HG03354 (cell line): ENCODE measurements at regions not wholly inside any gene's neighbourhood (a gene's known extent, or its start where the extent isn't known, plus 50 kb on each side); places are given as distances from the start of the nearest gene placed in this dataset.

Experiments
- ATAC-seq: cut with Tn5 transposase; IDR thresholded peaks from one replicate; pipeline ENCODE4 v1.9.1; 2021; ENCODE audit warnings: mild to moderate bottlenecking; ENCODE audit not compliant: unreplicated experiment, poor library complexity, severe bottlenecking

DNA sequence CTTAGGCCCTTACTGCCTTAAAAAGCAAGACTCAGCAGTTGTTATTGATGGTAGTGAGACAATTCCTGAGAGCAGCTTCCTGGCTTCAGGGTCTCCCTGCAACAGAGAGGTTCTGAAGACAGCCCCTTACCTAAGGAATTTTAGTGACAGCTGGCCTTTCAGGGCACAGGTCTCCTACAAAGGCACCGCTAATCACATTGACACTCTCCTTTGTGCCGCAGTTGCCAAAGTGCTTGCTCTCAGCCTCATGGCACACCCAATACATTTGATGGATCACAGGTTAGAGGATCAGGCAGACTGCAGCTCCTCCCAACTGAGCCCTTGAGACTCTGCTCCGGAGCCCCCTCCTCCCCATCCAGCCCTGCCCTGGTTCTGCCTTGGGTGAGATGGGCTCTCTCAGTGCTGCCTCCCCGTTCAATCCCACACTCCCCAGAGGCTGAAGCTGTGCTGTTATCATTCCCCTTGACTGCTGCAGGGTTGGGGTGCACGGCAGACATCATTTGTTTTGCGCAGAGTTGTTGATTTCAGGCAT is 198.2 kb downstream of the EMX2 start:
- ATAC-seq, result no peak

DNA sequence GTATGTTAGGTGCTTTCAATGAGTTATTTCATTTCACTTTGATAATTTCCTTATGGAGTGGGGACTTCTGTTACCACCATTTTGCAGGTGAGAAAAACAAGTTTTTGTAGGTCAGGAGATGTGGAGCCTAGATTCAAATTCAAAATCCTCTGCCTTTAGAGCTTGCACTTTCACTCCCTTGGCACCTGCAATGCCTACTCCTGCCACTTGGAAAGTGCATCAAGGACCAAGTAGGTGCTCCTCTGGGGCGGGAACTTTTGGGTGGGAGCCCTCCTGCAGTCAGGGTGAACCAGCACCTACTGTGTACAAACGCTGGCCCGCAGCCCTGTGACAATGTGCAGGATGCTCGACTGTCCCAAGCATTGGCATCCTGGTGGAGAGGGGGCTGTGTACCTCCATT is 199.0 kb downstream of the EMX2 start:
- no peak for ATAC-seq

DNA sequence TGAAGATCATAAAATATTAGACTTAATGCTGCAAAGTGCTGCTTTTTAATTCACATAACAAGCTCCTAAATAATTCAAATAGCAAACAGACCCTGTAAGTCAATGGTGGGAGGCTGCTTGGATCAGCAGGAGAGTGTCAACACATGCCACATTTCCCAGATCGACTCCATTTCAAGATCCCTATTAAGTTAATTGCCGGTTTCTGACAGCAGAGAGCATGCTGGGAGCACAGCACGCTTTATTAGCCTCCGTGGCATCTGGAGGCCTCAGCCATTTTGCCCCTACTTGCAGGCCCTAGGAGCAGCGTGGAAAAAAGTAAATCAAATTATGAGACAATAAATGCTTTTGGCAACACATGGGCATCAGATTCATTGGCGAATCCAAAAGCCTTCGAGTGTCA is 201.0 kb downstream of the EMX2 start:
- ATAC-seq, result no peak

DNA sequence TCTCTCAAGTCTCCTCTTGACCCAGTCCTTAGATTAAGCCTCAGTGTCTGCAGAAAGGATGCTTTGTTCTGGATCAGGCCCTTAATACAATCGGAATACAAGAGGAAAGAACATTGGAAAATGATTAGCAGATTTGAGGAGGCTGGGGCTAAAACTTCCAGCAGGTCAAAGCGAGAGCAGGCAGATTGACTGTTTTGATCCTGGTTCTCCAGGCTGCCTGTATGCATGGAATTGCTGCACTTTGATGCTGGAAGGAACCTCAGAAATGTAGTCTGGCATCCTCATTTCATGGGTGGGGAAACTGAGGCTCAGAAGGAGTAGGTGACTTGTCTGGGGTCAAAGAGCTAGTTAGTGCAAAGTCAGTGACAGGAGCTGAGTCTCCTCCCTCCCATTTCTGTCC is 202.8 kb downstream of the EMX2 start:
- no peak for ATAC-seq

DNA sequence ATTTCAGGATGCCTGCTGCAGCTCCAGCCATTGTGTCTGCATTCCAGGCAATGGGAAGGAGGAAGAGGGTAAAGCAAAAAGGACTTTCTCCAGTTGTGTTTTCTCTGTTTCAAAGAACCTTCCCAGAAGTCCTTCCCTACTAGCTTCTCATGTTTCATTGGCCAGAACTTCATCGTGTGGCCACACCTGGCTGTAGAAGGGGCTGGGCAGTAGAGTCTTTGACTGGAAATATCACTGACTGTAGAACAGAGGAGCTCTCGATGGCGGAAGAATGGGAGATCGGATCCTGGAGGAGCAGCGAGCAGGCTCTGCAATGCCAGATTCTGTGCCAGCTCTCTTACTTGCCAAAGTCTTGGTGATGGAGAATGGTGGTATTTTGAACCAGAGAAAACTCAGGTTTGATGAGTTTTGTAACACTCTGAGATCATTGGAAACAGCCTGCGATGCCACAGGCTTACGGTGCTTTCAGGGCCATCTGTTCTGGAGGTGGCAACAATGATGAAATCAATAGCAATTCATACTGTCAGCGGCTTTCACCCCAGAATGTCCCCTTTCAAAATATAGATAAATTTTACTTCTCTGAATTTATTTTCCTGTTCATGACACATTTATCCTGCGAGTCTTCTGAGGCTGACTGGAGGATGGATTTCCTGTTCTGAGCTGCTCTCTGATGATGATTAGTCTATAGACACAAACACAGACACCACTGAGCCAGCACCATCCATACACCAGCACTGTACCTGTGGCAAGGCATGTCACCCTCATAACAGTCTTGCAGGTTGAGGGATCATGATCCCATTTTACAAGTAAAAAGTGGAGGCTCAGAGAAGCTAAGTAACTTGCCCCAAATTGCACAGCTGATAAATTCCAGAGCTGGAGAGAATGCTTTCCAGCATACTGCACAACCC is 204.2 kb downstream of the EMX2 start:
- no peak for ATAC-seq

DNA sequence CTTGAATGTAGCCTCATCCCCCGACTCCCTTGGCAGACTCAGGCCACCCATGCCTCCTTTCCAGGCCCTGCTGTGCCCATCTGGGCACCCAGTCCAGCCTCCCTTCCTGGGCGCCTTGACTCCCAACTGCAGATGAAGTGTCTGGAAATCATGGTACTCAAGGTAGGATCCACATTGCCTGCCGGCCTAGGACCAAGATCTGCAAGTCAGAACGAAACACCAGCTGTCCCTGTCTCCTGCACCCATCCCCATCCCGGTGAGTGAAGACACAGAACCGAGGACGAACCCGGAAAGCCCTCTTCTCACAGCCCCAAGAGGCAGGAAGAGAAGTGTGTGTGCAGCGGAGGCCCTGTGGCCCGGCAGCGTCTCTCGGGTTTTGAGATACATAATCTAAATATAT is 205.1 kb downstream of the EMX2 start:
- ATAC-seq, result no peak

DNA sequence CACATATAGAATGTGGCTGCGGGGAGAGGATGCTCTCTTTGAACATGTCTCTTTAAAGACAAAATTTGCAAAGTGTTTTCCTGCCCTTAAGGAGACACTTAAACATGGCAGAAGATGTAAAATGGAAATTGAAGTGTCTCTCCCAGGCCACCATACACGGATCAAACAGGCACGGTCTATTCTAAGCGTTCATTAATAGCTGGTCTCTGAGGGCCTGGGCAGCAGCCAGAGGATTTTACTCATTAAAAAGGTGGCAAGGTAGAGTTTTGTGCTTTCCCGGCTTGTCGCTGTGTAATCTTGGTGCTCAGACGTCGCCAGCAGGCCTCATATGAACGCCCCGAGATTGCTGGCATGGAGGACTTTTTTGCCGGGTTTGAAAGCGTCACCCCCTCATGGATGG is 205.5 kb downstream of the EMX2 start:
- ATAC-seq, result no peak

DNA sequence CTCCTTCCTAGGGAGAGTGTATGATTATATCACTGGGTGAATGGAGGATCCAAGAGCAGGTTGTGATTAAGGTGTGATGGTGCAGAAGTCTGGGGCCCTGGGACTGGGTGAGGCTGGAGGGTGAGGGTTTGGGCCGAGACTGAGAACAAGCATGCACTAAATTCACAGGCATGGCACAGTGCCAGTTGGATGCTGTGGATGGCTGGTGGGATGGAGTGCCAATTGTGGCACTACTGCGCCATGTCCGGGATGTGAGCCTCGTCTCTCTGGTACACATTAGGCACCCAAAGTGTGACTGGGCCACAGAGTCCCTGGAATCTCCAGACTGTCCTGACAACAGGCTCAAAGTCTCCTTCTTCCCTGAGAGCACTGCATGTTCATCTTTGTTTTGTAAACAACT is 208.1 kb downstream of the EMX2 start:
- ATAC-seq, result no peak

DNA sequence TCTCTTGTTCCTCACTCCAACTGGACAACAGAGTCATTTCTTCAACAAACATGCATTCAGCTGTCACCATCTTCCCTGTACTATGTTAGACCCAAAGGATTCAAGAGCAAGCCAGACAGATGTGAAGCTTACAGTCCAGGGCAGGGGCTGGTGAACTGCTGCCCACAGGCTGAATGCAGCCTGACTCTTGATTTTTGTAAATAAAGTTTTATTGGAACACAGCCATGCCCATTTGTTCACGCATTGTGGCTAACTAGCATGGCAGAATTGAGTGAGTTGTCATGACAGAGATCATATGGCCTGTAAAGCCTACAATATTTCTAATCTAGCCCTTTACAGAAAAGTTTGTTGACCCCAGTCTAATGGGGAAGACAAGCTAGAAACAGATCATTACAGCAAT is 208.7 kb downstream of the EMX2 start:
- no peak for ATAC-seq

DNA sequence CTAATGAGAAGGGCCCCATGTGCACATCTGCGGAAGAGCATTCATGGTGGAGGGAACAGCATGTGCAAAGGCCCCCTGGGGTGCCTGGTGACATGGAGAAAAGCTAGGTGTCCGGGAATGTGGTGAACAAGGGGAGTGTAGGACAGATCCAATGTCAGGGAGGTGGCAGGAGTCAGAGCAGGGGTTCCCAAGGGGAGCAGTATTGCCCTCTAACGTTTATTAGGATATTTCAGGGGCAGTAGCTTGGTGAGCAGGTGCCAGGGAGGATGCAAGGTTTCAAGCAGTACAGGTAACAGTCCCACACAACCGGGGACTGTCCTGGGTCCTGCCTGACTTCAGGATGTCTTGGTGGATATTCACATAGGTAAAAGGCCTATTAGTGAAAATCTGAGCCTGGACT is 209.6 kb downstream of the EMX2 start:
- ATAC-seq, result no peak

DNA sequence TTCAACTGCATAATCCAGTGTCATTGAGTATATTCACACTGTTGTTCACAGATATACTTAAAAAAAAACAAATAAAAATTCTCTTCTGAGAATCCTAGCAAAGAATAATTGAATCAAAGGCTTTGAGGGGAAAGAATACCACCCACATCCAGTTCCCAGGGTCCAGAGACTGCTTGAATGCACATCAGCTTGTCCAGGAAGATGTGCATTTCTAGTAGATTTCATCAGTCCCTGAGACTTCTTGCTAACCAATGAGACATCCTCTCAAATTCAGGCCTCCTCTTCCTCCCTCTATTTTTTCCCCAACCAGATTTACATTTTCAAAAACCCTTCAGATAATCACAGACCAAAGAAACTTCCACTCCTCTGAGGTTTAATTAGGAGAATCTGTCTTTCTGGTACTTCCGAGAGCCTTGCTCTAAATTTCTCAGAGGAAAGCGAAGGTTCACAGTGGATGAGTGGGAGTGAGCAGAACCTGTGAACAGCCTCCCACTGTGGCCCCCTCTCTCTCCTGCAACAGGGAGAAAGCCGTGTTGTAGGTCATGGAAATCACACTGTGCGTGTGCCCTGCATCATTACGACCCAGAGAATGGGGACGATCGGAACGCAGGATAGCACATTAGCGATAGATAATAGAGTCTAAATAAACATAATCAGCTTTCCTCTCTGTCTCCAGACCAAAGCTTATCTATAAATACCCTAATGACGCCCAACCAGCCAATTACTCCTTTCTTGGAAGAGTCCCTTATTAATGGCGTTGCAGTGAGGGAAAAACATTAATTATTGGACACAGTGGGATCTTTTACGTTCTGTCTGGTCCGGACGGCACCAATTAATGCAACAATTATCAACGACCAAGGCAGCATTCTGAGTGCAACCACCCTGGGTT is 212.5 kb downstream of the EMX2 start:
- ATAC-seq, result no peak

DNA sequence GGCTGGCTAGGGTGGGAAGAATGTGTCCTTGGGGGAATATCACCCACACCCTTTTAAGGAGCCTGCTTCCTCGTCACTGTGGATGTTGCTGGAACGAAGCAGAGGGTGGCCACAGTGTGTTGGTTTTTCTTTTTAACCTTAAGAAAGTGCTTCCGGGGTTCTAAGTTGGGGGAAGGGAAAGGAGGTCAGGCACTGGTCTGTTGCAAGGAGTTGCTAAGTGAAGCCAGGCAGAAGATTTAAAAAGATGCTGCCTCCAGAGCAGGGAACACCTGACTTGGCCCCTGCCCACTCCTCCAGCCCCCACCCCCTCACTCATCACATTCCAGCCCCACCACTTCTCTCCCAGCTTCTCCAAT is 213.1 kb downstream of the EMX2 start:
- no peak for ATAC-seq

DNA sequence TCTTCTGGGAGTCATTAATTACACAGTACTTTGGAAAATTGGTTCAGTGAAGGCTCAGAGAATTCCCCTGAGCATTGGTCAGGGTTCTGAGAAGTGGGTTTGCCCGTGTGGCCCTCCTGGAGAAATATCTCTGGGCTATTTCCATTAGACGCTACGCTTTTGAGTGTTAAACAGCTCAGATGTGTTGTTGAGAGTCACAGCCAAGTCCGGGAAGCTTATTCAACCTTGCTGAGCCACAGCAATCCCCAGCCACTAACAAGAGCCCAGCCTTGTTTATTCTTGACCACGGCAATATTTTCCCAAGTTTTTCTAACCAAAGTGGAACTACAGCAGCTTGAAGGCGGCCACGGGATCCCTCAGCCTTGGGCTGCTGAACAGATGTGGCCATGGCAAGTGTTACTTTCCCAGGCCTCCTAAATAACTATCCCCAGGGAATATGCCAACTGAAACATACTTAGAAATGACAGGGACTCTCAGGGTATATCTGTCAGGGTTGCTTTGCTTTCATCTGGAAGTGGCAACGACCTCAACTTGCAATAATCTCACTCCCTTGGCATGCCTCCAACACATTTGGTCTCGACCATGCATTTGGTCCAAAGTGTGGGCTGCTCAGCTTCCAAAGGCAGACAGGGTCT is 214.7 kb downstream of the EMX2 start:
- ATAC-seq, result no peak

DNA sequence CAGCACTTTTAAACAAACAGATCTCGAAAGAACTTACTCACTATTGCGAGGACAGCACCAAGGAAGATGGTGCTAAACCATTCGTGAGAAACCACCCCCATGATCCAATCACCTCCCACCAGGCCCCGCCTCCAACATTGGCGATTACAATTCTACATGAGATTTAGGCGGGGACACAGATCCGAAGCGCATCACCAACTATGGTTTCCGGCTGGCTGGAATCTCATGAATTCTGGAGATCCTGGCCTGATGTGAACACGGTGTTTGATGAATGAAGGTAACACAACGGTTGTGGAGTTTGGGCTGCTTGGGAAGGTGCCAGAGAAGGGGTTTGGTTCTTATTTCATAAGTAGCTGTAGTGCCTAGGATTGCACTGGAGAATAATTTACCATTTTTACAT is 216.7 kb downstream of the EMX2 start:
- ATAC-seq, result no peak

DNA sequence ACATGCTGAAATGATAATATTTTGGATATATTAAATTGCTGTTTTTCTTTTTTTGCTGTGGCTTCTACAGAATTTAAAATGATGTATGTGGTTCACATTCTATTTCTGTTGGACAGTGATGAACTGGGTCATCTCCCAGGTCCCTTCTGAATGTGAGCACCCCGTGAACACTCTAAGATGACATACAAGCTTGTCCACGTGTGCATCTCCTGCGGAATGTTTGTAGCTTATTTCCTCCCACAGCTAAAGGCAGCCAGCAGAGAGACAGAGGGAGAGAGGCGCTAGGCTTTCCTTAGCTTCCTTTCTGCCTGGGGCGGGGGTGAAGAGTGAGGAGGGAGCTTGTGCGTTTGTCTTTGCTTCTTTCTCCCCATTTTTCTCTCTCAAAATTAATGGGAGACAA is 219.1 kb downstream of the EMX2 start:
- ATAC-seq, result no peak

DNA sequence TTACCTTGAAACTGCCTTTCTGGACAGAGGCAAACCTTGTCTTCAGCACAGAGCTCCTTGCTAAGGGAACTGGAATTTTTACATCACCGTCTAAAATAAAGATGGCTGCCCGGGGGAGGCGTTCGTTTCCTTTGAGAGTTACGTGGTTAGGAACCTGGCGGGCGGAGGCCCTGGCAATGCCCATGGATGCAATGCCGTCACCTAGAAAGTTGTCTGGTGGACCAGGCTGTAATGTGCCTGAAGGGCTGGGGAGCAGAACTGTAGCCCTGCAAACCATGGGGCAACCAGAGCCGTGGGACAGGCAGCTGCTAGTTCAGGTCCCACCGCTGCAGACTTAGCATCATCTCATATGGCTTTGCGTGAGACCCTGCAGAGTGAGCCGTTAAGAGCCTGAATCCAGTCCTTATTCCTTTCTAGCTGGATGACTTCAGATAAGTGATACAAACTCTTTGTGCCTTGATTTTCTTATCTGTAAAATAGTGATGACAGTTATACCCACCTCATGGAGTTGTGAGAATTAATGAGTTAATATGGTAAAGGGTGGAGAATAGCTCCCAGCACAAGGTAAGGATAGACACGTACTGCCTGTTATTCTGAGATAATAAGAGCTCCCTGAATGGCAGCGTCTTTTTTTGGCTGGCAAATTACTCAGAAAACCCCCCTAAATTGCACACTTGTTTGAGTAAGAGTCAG is 219.7 kb downstream of the EMX2 start:
- no peak for ATAC-seq

DNA sequence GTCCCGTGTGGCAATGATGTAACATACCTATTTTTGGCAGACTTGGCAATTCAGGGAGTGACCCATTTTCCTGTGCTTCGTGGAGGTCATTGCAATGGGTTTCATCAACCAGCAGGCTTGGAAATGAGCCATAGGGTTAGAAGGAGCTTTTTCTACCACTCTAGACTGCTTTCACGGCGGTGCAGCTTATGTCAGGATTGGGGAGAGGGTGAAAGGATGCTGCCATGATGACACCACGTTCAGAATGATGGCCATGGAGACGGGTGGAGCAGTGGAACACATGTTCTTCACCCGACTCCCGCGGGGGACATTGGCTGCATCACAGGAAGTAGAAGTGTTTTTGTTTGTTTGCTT is 220.2 kb downstream of the EMX2 start:
- no peak for ATAC-seq

DNA sequence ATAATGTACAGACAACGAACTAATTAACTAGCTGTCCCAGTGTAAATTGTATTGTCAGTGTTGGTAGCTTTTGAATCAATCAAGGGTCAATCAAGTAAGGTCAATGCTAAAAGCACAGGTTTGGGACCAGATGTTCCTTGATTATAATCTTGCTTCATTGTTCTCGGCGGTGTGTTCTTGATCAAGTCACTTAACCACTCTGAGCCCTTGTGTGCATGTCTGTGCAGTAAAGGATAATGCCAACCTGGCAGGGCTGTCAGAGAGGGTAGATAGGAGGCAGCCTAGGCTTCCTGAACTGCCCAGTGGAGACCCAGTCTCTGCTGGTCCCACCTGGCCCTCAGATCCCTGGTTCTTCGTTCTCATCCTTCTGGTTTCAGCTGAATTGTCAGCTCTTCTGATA is 221.0 kb downstream of the EMX2 start:
- no peak for ATAC-seq

DNA sequence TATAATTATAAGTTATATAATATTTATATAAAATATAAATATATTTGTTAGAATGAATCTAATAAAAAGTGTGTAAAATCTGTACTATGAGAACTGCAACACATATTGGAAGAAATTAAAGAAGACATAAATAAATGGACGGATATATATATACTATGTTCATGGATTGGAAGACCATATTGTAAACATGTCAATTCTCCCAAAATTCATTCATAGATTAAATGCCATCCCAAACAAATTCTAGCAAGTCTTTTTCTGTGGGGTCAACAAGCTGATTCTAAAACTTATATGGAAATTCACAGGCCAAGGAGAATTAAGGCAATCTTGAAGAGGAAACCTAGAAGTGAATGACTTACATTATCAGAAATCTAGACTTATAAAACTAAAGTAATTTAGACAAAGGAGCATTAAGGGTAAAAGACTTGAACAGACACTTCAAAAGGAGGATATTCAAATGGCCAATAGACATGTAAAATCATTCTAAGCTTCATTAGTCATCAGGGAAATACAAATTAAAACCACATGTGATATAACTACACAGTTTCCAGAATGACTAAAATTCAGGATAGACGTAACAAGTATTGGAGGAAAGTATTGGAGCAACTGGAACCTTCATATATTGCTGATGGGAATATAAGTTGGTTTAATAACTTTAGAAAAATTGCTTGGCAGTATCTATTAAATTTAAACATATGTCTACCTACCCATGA is 225.9 kb downstream of the EMX2 start:
- no peak for ATAC-seq
